HG03175 (cell line): ENCODE measurements at regions not wholly inside any gene's neighbourhood (a gene's known extent, or its start where the extent isn't known, plus 50 kb on each side); places are given as distances from the start of the nearest gene placed in this dataset.

ENCODE experiments used
- ATAC-seq: cut with Tn5 transposase; IDR thresholded peaks from one replicate; pipeline ENCODE4 v1.9.1; 2021; ENCODE audit warnings: mild to moderate bottlenecking, moderate library complexity; ENCODE audit not compliant: unreplicated experiment

DNA sequence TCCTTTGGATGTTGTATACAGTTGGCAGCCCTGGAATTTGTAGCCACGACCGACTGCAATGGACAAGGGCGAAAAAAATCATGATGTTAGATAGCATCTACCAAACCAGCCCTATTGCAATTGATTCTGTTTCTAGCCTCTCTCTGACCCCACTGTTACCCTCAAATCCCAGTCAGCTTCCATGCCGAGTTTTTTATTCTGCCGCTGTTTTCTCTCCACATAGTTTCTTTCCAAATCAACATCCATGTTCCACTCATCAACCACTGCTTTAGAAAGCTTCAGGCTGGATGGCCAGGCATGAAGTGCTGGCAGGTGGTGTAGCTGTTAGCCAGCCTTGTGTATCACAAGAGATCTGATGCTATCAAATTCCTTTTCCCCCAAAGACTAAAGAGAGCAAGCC lies 272.8 kb downstream of the FIGN start:
- no peak for ATAC-seq

- no peak for ATAC-seq
Measured at GRCh38 chr2:163459986-163460385, 275.8 kb downstream of the FIGN start.

DNA sequence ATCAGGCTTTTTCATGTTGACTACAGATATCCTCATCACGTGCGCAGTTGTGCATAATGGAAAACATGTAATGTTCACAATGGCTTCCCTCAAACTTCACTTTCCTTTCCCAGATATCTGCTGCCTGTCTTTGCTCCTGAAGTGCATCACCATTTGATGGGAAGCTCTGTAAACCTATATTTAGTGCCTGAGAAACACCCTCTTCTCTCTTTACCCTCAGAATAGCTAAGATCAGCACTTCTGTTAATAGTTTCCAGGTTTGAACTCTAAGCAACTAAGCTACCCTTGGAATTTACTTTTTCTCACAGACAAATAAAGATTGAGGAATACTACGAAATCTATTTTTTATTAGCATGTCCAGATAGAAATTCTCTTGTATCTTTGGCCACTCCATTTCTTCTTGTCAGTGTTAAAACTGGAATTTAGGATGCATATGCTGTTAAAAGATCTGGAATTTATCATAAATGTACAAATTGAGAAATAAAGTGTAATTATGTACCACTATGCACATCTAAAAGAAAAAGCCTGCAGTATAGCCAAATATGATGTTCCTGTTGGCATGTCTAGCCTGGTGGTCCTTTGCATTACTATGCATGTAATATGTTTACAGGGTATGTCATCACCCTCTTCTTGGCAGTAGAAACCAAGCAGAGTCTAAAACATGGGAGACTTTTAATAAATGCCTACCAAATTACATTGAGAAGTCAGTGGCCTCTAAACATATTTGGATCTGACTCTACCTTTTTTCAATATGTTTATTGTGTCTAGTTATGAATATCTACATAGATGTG lies 278.7 kb downstream of the FIGN start:
- ATAC-seq: no peak

GRCh38 chr2:163455815-163456214 lies 280.0 kb downstream of the FIGN start:
- peak; percentile 95 for ATAC-seq

GRCh38 chr2:163453920-163454319 lies 281.9 kb downstream of the FIGN start:
- no peak for ATAC-seq

- ATAC-seq: no peak
Measured at GRCh38 chr2:163441603-163442002, 294.2 kb downstream of the FIGN start.

DNA sequence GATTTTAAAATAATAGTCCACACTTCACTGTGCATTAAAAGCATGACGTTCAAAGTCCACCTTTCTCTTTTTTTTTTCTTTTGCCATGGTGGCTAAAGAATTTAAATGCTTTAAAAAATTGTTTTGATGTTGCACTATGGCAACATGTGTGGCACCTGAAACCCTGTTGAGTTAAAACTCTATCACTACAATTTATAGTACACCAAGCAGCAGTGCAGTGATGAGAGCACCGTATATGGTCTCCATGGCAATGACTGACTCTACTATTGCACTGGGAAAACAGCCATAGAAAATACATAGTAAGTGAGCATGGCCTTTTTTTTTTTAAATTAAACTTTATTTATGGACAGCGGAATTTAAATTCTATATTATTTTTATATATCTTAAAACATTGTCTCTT lies 298.8 kb downstream of the FIGN start:
- no peak for ATAC-seq

GRCh38 chr2:163428187-163428586 lies 307.6 kb downstream of the FIGN start:
- no peak for ATAC-seq

DNA sequence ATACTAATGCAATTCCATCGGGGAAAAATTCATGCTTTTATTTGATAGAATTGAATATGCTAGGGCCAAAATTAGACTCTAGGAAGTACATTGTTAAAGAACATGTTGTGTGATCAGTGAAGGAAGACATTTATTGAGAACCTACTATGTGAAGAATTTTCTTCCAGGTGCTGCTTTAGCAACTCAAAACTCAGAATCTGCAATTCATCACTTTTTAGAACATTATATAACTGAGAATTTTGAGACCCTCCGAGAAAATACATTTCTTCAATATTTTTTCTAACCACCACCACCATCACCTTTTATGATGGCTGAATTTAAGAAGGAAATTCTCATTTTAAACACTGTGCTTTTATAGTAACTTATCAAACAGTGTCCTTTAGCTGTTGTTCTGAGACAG lies 315.2 kb downstream of the FIGN start:
- ATAC-seq: no peak

DNA sequence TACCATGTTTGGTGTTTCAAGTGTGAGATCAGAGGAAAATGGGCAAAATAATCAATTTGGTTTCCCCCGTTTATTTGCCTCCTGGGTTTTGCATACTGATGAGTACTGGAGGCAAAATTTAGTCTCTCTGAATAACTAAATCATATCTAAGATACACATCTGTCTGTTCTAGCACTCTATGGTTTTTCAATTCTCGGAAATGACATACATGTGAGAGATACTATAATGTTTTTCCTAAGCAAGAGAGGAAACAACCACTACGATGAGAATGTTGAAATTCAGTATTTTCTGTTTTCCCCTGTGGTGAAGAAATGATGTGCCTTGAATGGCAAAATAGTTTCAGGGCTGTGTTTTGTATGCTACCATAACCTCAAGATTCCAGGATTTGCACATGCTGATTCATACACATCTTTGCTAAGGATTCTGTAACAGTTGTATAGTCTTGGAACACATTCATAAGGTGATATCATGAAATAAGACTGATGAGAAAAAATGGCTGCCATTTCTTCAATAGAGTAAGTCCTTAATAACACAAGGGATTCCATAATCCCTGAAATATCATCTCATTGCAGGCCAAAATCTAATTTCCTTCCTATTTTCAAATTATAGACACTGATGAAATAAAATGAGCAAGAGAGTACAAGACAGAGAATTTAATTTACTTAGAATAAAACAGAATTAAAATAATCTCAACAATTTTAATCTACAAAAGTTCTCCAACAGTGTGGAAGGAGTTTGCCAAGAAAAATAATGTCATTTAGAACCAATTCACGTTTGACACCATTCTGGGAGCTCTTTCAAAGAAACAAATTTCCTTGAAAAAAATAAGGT lies 316.6 kb downstream of the FIGN start:
- no peak for ATAC-seq

GRCh38 chr2:163417596-163418337 lies 318.0 kb downstream of the FIGN start:
- ATAC-seq: peak; percentile 95

- no peak for ATAC-seq
Measured at GRCh38 chr2:163414121-163414520, 321.7 kb downstream of the FIGN start.

DNA sequence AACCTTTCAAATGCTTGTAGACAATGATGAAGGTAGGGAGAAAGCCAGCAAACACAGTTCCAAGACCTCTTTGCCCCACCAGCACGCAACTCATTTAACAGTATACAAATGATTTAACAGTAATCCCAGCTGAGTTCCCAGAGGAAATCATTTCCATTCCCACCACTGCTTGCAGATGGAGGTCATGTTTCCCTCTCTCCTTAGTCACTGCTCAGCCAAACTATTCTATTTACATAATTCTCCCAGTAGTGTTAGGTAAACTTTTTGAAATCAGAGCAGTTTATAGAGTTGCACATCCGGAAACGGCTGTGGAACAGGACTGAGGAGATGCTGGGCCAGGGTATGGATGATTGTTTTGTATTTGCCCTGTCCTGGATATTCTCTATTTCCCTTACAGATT lies 328.5 kb downstream of the FIGN start:
- no peak for ATAC-seq

DNA sequence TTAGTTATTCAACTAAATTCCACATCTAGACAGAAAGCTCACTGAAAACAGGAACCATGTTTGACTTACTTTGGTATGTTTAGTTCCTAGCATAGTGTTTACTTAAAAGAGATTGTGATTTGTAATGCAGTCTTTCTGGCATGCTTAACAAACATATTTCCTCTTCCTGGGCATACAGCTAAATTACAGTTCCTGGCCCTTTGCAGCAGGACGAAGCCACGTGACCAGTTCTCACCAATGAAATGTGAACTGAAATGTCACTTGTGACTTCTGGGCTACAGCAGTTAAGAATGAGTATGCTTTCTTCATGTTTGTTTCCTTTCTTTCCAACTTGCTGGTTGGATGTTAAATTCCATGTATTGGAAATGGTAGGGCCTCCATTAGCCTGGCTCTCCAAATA lies 330.5 kb downstream of the FIGN start:
- ATAC-seq: no peak

- ATAC-seq: no peak
Measured at GRCh38 chr2:163401481-163401880, 334.3 kb downstream of the FIGN start.

- no peak for ATAC-seq
Measured at GRCh38 chr2:163397451-163397850, 338.4 kb downstream of the FIGN start.

- no peak for ATAC-seq
Measured at GRCh38 chr2:163395602-163396001, 340.2 kb downstream of the FIGN start.

DNA sequence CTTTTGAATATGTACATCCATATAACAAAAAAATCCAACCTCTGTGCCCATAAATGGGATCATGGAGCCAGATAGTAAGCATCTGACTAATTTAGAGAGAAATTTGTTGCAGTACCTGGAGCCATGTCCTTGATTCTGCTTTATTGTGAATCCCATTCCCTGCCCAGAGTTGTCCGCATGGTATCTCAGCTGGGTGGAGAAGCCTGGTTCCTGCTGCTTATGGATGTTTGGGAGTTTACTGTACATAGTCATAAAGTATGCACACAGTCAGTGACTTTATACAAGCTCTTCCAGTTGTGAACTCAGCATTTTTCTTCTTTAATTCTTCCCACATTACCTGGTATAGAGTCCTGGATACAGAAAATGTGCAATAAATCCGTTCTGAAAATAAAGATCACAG lies 346.0 kb downstream of the FIGN start:
- no peak for ATAC-seq

DNA sequence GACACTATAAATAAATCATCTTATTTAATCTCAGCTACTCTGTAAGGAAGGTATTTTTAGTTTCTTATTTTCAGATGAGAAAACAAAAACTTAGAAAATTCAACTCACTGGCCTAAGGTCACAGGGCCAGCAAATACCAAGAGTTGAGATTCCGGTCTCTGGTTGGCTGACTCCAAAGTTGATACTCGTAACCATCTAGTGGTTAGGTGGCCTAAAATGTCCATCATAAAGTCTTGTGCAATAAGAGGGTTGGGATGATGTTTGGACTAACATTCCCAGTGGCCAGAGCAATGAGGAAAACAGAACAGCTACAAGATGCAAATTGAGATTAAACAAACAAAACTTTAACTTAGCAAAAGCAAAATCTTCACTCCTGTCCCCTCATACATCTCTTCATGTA lies 360.3 kb downstream of the FIGN start:
- no peak for ATAC-seq

DNA sequence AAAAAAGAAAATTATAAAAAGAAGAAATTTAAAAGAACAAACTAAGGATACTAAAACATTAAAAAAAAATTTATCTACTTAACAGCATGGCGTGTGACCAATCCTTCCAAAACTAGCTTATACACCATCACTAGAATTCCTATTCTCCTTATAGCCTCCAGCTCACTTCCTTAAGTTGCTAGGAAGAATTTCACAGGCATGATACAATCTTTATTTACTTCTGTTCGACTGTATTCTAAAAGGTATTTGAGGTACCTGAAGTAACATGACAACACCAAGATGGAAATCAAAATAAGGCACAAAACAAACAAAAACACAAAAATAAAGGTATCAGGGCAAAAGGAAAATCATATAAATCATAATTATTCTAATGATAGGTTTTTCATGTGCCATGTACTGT lies 360.7 kb downstream of the FIGN start:
- ATAC-seq: no peak

GRCh38 chr2:163374282-163374681 lies 361.5 kb downstream of the FIGN start:
- no peak for ATAC-seq

DNA sequence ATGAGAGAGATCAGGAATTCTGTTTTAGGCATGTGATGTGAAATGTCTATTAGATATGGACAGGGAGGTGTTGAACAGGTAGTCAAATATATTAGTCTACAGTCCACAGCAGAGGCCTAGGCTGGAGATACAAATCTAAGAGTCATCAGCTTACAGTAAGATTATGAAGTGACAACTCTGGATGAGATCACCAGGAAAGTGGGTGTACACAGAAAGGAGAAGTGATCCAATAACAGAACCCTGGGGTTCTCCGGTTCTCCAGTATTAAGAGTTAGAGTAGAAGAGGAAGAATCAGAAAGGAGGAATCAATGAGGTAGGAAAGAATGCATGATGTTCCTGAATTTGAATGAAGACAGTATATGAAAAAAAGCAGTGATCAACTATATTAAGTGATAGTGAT lies 362.3 kb downstream of the FIGN start:
- no peak for ATAC-seq
